Activated naive CD4-positive, alpha-beta T cell treated with anti-CD3 and anti-CD28 coated beads, Interleukin-2, amount 50 U/mL, for 16 hours (primary cell): ENCODE measurements at regions not wholly inside any gene's neighbourhood (a gene's known extent, or its start where the extent isn't known, plus 50 kb on each side); places are given as distances from the start of the nearest gene placed in this dataset.
A peak's percentile ranks its signal among the peaks of the same experiment; 100 is the strongest.

Experiments used
- DNase-seq: peaks from one replicate; pipeline ENCODE4 v3.0.0-alpha.2; 2020

- DNase-seq, result no peak
Measured at GRCh38 chrX:76228499-76228898, 55.6 kb downstream of the PBDC1 start.

- no peak for DNase-seq
Measured at GRCh38 chrX:76248901-76249300, 76.0 kb downstream of the PBDC1 start.

- DNase-seq, result peak; percentile 25
Measured at GRCh38 chrX:76253432-76253831, 80.6 kb downstream of the PBDC1 start.

GRCh38 chrX:76279007-76279406 is 106.1 kb downstream of the PBDC1 start:
- DNase-seq, result peak; percentile 35
